H9 (cell line): ENCODE measurements at regions not wholly inside any gene's neighbourhood (a gene's known extent, or its start where the extent isn't known, plus 50 kb on each side); places are given as distances from the start of the nearest gene placed in this dataset.

ENCODE experiments used
- DNase-seq: peaks from one replicate; pipeline ENCODE4 v3.0.0-alpha.2; 2017
- H2AFZ ChIP-seq: one replicate; pipeline ENCODE4 v1.6.1; 2013; ENCODE audit warnings: mild to moderate bottlenecking, low read length, control low read depth, moderate library complexity
- H2AK5ac ChIP-seq: 2 replicates; pipeline ENCODE4 v1.6.1; 2013; ENCODE audit warnings: low read length, control low read depth, mixed read lengths; ENCODE audit not compliant: insufficient read length
- H2BK120ac ChIP-seq: one replicate; pipeline ENCODE4 v1.6.1; 2013; ENCODE audit warnings: low read depth, mild to moderate bottlenecking, low read length, control low read depth, inconsistent platforms; ENCODE audit not compliant: poor library complexity, severe bottlenecking
- H2BK12ac ChIP-seq: 2 replicates; pipeline ENCODE4 v1.6.1; 2013; ENCODE audit warnings: low read length, control low read depth, mixed read lengths, low read depth; ENCODE audit not compliant: insufficient read length
- H2BK15ac ChIP-seq: 2 replicates; pipeline ENCODE4 v1.6.1; 2013; ENCODE audit warnings: low read depth, low read length, control low read depth
- H2BK20ac ChIP-seq: one replicate; pipeline ENCODE4 v1.6.1; 2013; ENCODE audit warnings: low read depth, mild to moderate bottlenecking, low read length, control low read depth, inconsistent platforms; ENCODE audit not compliant: poor library complexity, severe bottlenecking
- H2BK5ac ChIP-seq: 2 replicates; pipeline ENCODE4 v1.6.1; 2013; ENCODE audit warnings: low read length, control low read depth, mixed read lengths; ENCODE audit not compliant: insufficient read length
- H3K14ac ChIP-seq: 2 replicates; pipeline ENCODE4 v1.6.1; 2013; ENCODE audit warnings: low read length, control low read depth; ENCODE audit not compliant: insufficient read depth
- H3K18ac ChIP-seq: 2 replicates; pipeline ENCODE4 v1.6.1; 2013; ENCODE audit warnings: low read depth, mild to moderate bottlenecking, mixed read lengths, low read length, control low read depth; ENCODE audit not compliant: insufficient read length
- H3K23ac ChIP-seq: 2 replicates; pipeline ENCODE4 v1.6.1; 2013; ENCODE audit warnings: low read length, control low read depth, mixed read lengths, low read depth; ENCODE audit not compliant: insufficient read length
- H3K23me2 ChIP-seq: 2 replicates; pipeline ENCODE4 v1.6.1; 2013; ENCODE audit warnings: low read depth, mild to moderate bottlenecking, mixed read lengths, low read length, control low read depth; ENCODE audit not compliant: insufficient read length, poor library complexity, severe bottlenecking
- H3K27ac ChIP-seq: 2 replicates; pipeline ENCODE4 v1.5.1; 2013; ENCODE audit warnings: low read length, control low read depth, mixed read lengths, low read depth; ENCODE audit not compliant: insufficient read length
- H3K27me3 ChIP-seq: 2 replicates; pipeline ENCODE4 v1.6.1; 2013; ENCODE audit warnings: low read length, control low read depth, inconsistent platforms; ENCODE audit not compliant: insufficient read depth
- H3K4ac ChIP-seq: 2 replicates; pipeline ENCODE4 v1.6.1; 2013; ENCODE audit warnings: low read depth, mild to moderate bottlenecking, control low read depth, inconsistent platforms, low read length, moderate library complexity
- H3K4me1 ChIP-seq: 2 replicates; pipeline ENCODE4 v1.6.1; 2013; ENCODE audit warnings: low read length, control low read depth, inconsistent platforms; ENCODE audit not compliant: insufficient read depth
- H3K4me2 ChIP-seq: 2 replicates; pipeline ENCODE4 v1.6.1; 2013; ENCODE audit warnings: low read length, control low read depth, mixed read lengths; ENCODE audit not compliant: insufficient read length, insufficient read depth
- H3K56ac ChIP-seq: 2 replicates; pipeline ENCODE4 v1.6.1; 2013; ENCODE audit warnings: low read depth, mild to moderate bottlenecking, mixed read lengths, low read length, control low read depth; ENCODE audit not compliant: insufficient read length
- H3K79me1 ChIP-seq: 2 replicates; pipeline ENCODE4 v1.6.1; 2013; ENCODE audit warnings: low read depth, mild to moderate bottlenecking, moderate library complexity, low read length, control low read depth, inconsistent platforms; ENCODE audit not compliant: insufficient read depth, poor library complexity, severe bottlenecking
- H3K79me2 ChIP-seq: 2 replicates; pipeline ENCODE4 v1.6.1; 2013; ENCODE audit warnings: low read length, control low read depth, inconsistent platforms; ENCODE audit not compliant: insufficient read depth
- H3K9ac ChIP-seq: 2 replicates; pipeline ENCODE4 v1.6.1; 2013; ENCODE audit warnings: low read length, control low read depth, mixed read lengths; ENCODE audit not compliant: insufficient read length; ENCODE audit errors: extremely low read depth
- H3K9me3 ChIP-seq: one replicate; pipeline ENCODE4 v1.6.1; 2013; ENCODE audit warnings: low read depth, low read length, inconsistent platforms; ENCODE audit not compliant: control insufficient read depth
- H3T11ph ChIP-seq: one replicate; pipeline ENCODE4 v1.6.1; 2013; ENCODE audit warnings: mild to moderate bottlenecking, low read length, control low read depth, inconsistent platforms
- H4K20me1 ChIP-seq: one replicate; pipeline ENCODE4 v1.6.1; 2013; ENCODE audit not compliant: control insufficient read depth, insufficient read length, insufficient read depth
- H4K5ac ChIP-seq: 2 replicates; pipeline ENCODE4 v1.6.1; 2013; ENCODE audit warnings: low read depth, mild to moderate bottlenecking, mixed read lengths, low read length, control low read depth; ENCODE audit not compliant: insufficient read length
- H4K8ac ChIP-seq: replicated peaks from 2 replicates; pipeline ENCODE4 v1.6.1; 2013; ENCODE audit warnings: low read length, control low read depth, mixed read lengths, low read depth; ENCODE audit not compliant: insufficient read length
- H4K91ac ChIP-seq: 2 replicates; pipeline ENCODE4 v1.6.1; 2013; ENCODE audit warnings: low read depth, mild to moderate bottlenecking, moderate library complexity, mixed read lengths, low read length, control low read depth; ENCODE audit not compliant: insufficient read length
- H3K27ac Mint-ChIP-seq, 3 experiments: 2 replicates in 2 of 3; 3 replicates in 1 of 3; pipeline ENCODE4 v1.8.0; 2020 to 2021; ENCODE audit warnings: mixed read lengths in 3 of 3, mild to moderate bottlenecking in 1 of 3, moderate library complexity in 1 of 3
- H3K27me3 Mint-ChIP-seq: 2 replicates; pipeline ENCODE4 v1.8.0; 2021; ENCODE audit warnings: low read depth, mild to moderate bottlenecking, moderate library complexity, mixed read lengths
- H3K36me3 Mint-ChIP-seq, 3 experiments: 2 replicates in 2 of 3; 3 replicates in 1 of 3; pipeline ENCODE4 v1.8.0; 2020 to 2021; ENCODE audit warnings: low read depth in 3 of 3, mixed read lengths in 3 of 3; ENCODE audit not compliant: insufficient read depth in 1 of 3
- H3K4me1 Mint-ChIP-seq, 2 experiments: 2 replicates each; pipeline ENCODE4 v1.8.0; 2020; ENCODE audit warnings: mixed read lengths in 2 of 2
- H3K4me3 Mint-ChIP-seq, 2 experiments: 2 replicates in 1 of 2; 3 replicates in 1 of 2; pipeline ENCODE4 v1.8.0; 2020 to 2021; ENCODE audit warnings: mild to moderate bottlenecking in 2 of 2, mixed read lengths in 2 of 2, moderate library complexity in 1 of 2
- H3K9me3 Mint-ChIP-seq, 2 experiments: 2 replicates in 1 of 2; 3 replicates in 1 of 2; pipeline ENCODE4 v1.8.0; 2020; ENCODE audit warnings: mild to moderate bottlenecking in 2 of 2, mixed read lengths in 2 of 2, moderate library complexity in 1 of 2
- CTCF ChIP-seq: fragments of 200-600 bp; sonication (generic); conservative IDR thresholded peaks from 3 replicates; pipeline ENCODE4 v1.8.0; 2021; ENCODE audit warnings: antibody characterized with exemption, mild to moderate bottlenecking
- WGBS: extraction: QIAGEN DNeasy Blood & Tissue Kit; methylation state at CpG from one replicate; pipeline ENCODE4 v1.1.7; 2013; ENCODE audit warnings: missing lambda C conversion rate, low lambda C conversion rate, mixed read lengths; ENCODE audit not compliant: insufficient read length; ENCODE audit errors: extremely low coverage; 5-methylcytosine and 5-hydroxymethylcytosine counted together

GRCh38 chr6:82711971-82712370 is 348.4 kb downstream of the TPBG start:
- Histone ChIP-seq H3K27me3 (no peaks in the 10 kb centered on the region), H3K23ac (no peak overlapping the region), H2BK20ac (no peak overlapping the region), H3K4me2 (no peak overlapping the region), H3K4me1 (no peaks in the 10 kb centered on the region), H3K27ac (no peak overlapping the region), H4K5ac (no peak overlapping the region), H2BK12ac (no peak overlapping the region), H2BK120ac (no peak overlapping the region), H4K20me1 (no peaks in the 10 kb centered on the region), H4K91ac (no peak overlapping the region), H2BK5ac (no peak overlapping the region), H3K4ac (no peak overlapping the region), H2AK5ac (no peak overlapping the region), H3K56ac (no peak overlapping the region), H3K79me1 (no peaks in the 10 kb centered on the region), H3K18ac (no peak overlapping the region), H4K8ac (no peak overlapping the region), H3K23me2 (no peaks in the 10 kb centered on the region), H2BK15ac (no peak overlapping the region), H3K9ac (no peak overlapping the region), H3K9me3 (peaks cover 15% of the 10 kb centered on the region), H2AFZ (no peak overlapping the region), H3T11ph (no peak overlapping the region), H3K79me2 (no peaks in the 10 kb centered on the region), H3K14ac (no peak overlapping the region)
- Mint-ChIP-seq H3K9me3 (peaks cover 36 to 41% of the 10 kb centered on the region in 2 experiments), H3K27ac (no peak overlapping the region), H3K36me3 (peaks cover 19 to 40% (median 20%) of the 10 kb centered on the region in 3 experiments), H3K4me3 (no peak overlapping the region), H3K4me1 (peaks cover 0 to 5% of the 10 kb centered on the region in 2 experiments; a peak in 2 of 4 replicates), H3K27me3 (peaks cover 2% of the 10 kb centered on the region)
- no CpG with 5 or more reads among the region's 2 CpGs for WGBS
- no peak for TF ChIP-seq CTCF
- no peak for DNase-seq
